ENCODE measurements at regions not wholly inside any gene's neighbourhood (a gene's known extent, or its start where the extent isn't known, plus 50 kb on each side); places are given as distances from the start of the nearest gene placed in this dataset.

DNA sequence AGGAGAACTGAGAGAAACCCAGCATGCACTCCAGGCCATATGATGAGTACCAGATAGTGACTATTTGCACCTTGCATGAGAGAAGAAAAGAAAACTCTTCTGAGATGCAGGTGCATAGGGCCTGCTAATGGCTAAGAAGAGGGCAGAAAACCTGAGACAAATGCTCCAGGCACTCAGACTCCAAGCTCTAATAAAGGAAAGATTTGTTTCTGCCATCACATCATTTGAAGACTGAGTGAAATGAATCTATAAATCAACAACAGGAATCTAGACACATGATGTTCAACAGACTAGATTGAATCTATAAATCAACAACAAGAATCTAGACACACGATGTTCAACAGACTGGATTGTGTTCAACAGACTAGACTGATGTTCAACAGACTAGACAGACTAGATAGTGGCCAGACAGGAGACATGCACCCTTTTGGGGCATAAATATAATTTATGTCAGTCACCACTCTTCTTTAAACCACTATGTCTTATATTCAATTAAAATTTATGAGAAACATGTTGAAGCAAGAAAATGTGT, 482.7 kb upstream of the UBE2E3 start:
- TF ChIP-seq CTCF (conservative IDR thresholded peaks at IDR 0.05 in 1 of 2, IDR thresholded peaks at IDR 0.05 in 1 of 2; ENCODE audit: extremely low read depth in 1 of 2, insufficient read depth in 1 of 2, low read depth in 1 of 2, low read length in 2 of 2) (no peak), EZH2 (IDR thresholded peaks at IDR 0.05; ENCODE audit: borderline replicate concordance, low read length) (no peak)

Measured in mammary epithelial cell (primary cell).